GM12878 (cell line): ENCODE measurements at regions not wholly inside any gene's neighbourhood (a gene's known extent, or its start where the extent isn't known, plus 50 kb on each side); places are given as distances from the start of the nearest gene placed in this dataset.

Experiments used
- ATAC-seq: fragments of 200-7000 bp; cut with Tn5 transposase; 3 replicates; pipeline ENCODE4 v1.9.1; 2020; ENCODE audit warnings: mild to moderate bottlenecking, moderate library complexity
- BruUV-seq: library from RNA; stranded (reverse); fragments of 400-500 nt; replicated peaks from 2 replicates; lab custom pipeline; 2021; lab: Mats Ljungman, UMichigan
- CTCF ChIA-PET: fragments of 300-600 bp; sonication (Branson Sonifier 250); formaldehyde crosslinking; extraction: SDS; loops from one replicate; lab custom pipeline; 2021; ENCODE audit warnings: inconsistent platforms; lab: Yijun Ruan, JAX
- POLR2A ChIA-PET: fragments of 350-600 bp; formaldehyde crosslinking; extraction: SDS; loops from one replicate; lab custom pipeline; 2021; ENCODE audit warnings: inconsistent platforms; lab: Charles Lee
- RAD21 ChIA-PET: fragments of 300-600 bp; sonication (Branson Sonifier 250); formaldehyde crosslinking; loops from one replicate; lab custom pipeline; 2023; ENCODE audit warnings: antibody characterized with exemption; ENCODE audit not compliant: unreplicated experiment; lab: Charles Lee
- SMC1A ChIA-PET: fragments of 300-600 bp; sonication (Branson Sonifier 250); formaldehyde crosslinking; loops from one replicate; lab custom pipeline; 2023; ENCODE audit not compliant: unreplicated experiment, uncharacterized antibody; lab: Charles Lee
- DNase-seq: peaks from one replicate; pipeline ENCODE4 v3.0.0-alpha.2; 2011; ENCODE audit warnings: low read depth, low spot score
- FAIRE-seq: peaks from 3 replicates; lab custom pipeline; 2011; peaks lifted over from hg19 to GRCh38; lab: Jason Lieb, UNC
- H2AFZ ChIP-seq: 2 replicates; pipeline ENCODE4 v1.6.0; 2011; ENCODE audit warnings: low read depth, low read length, control low read depth; ENCODE audit not compliant: control insufficient read depth
- H3K27ac ChIP-seq: 2 replicates; pipeline ENCODE4 v1.5.1; 2011; ENCODE audit warnings: control low read depth; ENCODE audit not compliant: control insufficient read depth, insufficient read depth
- H3K27me3 ChIP-seq, 2 experiments: replicated peaks in 1 of 2; 2 replicates each; pipeline versions ENCODE4 v1.6.0 to v1.6.1; 2011; ENCODE audit warnings: low read length in 1 of 2; ENCODE audit not compliant: control insufficient read depth in 2 of 2, insufficient read depth in 2 of 2
- H3K36me3 ChIP-seq, 2 experiments: 2 replicates each; pipeline ENCODE4 v1.5.1; 2011; ENCODE audit warnings: low read length in 1 of 2; ENCODE audit not compliant: control insufficient read depth in 2 of 2, insufficient read depth in 2 of 2
- H3K4me1 ChIP-seq: 2 replicates; pipeline ENCODE4 v1.6.1; 2011; ENCODE audit warnings: mild to moderate bottlenecking, low read length, moderate library complexity, mixed read lengths; ENCODE audit not compliant: control insufficient read depth, insufficient read depth
- H3K4me2 ChIP-seq: 2 replicates; pipeline ENCODE4 v1.6.0; 2011; ENCODE audit warnings: control low read depth; ENCODE audit not compliant: control insufficient read depth, insufficient read depth
- H3K4me3 ChIP-seq: fragments of 200-600 bp; sonication (generic); 2 replicates; pipeline ENCODE4 v1.5.1; 2016
- H3K79me2 ChIP-seq: 2 replicates; pipeline ENCODE4 v1.6.0; 2011; ENCODE audit warnings: low read length; ENCODE audit not compliant: control insufficient read depth, insufficient read depth
- H3K9ac ChIP-seq: 2 replicates; pipeline ENCODE4 v1.8.0; 2011; ENCODE audit warnings: low read length, control low read depth, mixed read lengths; ENCODE audit not compliant: control insufficient read depth, insufficient read depth
- H3K9me3 ChIP-seq: replicated peaks from 3 replicates; pipeline ENCODE4 v1.5.1; 2011; ENCODE audit warnings: mild to moderate bottlenecking, low read length; ENCODE audit not compliant: control insufficient read depth, insufficient read depth
- H4K20me1 ChIP-seq: 2 replicates; pipeline ENCODE4 v1.6.0; 2011; ENCODE audit not compliant: control insufficient read depth, insufficient read depth
- CEBPZ ChIP-seq: fragments of 150-350 bp; IDR thresholded peaks from 2 replicates; pipeline ENCODE4 v1.6.1; 2016; ENCODE audit warnings: low read depth, low read length
- CUX1 ChIP-seq: IDR thresholded peaks from 2 replicates; pipeline ENCODE4 v1.6.1; 2012; ENCODE audit warnings: improper control_type of control experiment, low read depth, low read length; ENCODE audit not compliant: insufficient replicate concordance
- FOS ChIP-seq: IDR thresholded peaks from 3 replicates; pipeline ENCODE4 v1.6.1; 2011; ENCODE audit warnings: borderline replicate concordance; ENCODE audit not compliant: insufficient read length; ENCODE audit errors: extremely low read depth
- HCFC1 ChIP-seq: fragments of 150-350 bp; IDR thresholded peaks from 2 replicates; pipeline ENCODE4 v1.6.1; 2014; ENCODE audit warnings: low read length
- IKZF2 ChIP-seq, 2 experiments: fragments of 450-650 bp; IDR thresholded peaks; 2 replicates each; pipeline ENCODE4 v1.6.1; 2017; ENCODE audit warnings: mild to moderate bottlenecking in 2 of 2, moderate library complexity in 2 of 2
- NFYB ChIP-seq: IDR thresholded peaks from 2 replicates; pipeline ENCODE4 v1.6.1; 2011; ENCODE audit warnings: low read depth, mild to moderate bottlenecking, low read length, improper control_type of control experiment, moderate library complexity; ENCODE audit not compliant: insufficient read depth
- RBBP5 ChIP-seq: fragments of 200-600 bp; sonication (generic); conservative IDR thresholded peaks from 2 replicates; pipeline ENCODE4 v1.6.1; 2016
- SMC3 ChIP-seq: IDR thresholded peaks from 2 replicates; pipeline ENCODE4 v1.6.1; 2011; ENCODE audit warnings: low read length, improper control_type of control experiment, borderline replicate concordance
- SREBF2 ChIP-seq: IDR thresholded peaks from 2 replicates; pipeline ENCODE4 v1.6.1; 2012; ENCODE audit warnings: mild to moderate bottlenecking, low read length
- SRF ChIP-seq, 2 experiments: IDR thresholded peaks; 2 replicates each; pipeline ENCODE4 v1.6.1; 2011; ENCODE audit warnings: low read depth in 2 of 2, low read length in 2 of 2, mild to moderate bottlenecking in 1 of 2, moderate library complexity in 1 of 2
- TCF3 ChIP-seq: IDR thresholded peaks from 2 replicates; pipeline ENCODE4 v1.6.1; 2012; ENCODE audit warnings: low read depth, mild to moderate bottlenecking, low read length, borderline replicate concordance; ENCODE audit not compliant: insufficient read depth
- USF2 ChIP-seq: IDR thresholded peaks from 2 replicates; pipeline ENCODE4 v1.6.1; 2011; ENCODE audit warnings: low read depth, low read length, improper control_type of control experiment, borderline replicate concordance
- WGBS: methylation state at CpG from one replicate; pipeline ENCODE4 v1.1.6; 2016; ENCODE audit warnings: low lambda C conversion rate; ENCODE audit not compliant: insufficient replicate concordance, insufficient coverage; ENCODE audit errors: missing lambda C conversion rate; 5-methylcytosine and 5-hydroxymethylcytosine counted together
- in situ Hi-C: fragments of 300-500 bp; cut with MboI; formaldehyde crosslinking; loops from 9 replicates; pipeline ENCODE4 v1.14.3; 2018; ENCODE audit warnings: mixed read lengths
- intact Hi-C: fragments of 100-400 bp; cut with micrococcal nuclease; formaldehyde crosslinking; loops from one replicate; pipeline ENCODE4 v1.14.2; 2022; ENCODE audit not compliant: unreplicated experiment

- no peak for TF ChIP-seq CUX1
Measured at GRCh38 chr4:174405923-174406322, 116.4 kb downstream of the HPGD start (continued).

- no peaks in the 10 kb centered on the region for H3K27me3 ChIP-seq
- WGBS = 100% methylated on average over 1 of the region's 1 CpG
- ChIA-PET POLR2A (no interaction called here), RAD21 (no interaction called here), SMC1A (interaction anchor here (0.8 kb wide), 1 partner anchor 9 kb away, joined by 3 read pairs; no protein-coding TSS in a partner anchor), CTCF (no interaction called here)
- H2AFZ ChIP-seq = no peak overlapping the region
- FAIRE-seq (no peak), ATAC-seq (no peak), DNase-seq (no peak)
- no TSS peak for BruUV-seq
- H3K36me3 ChIP-seq = no peaks in the 10 kb centered on the region
- no peaks in the 10 kb centered on the region for H4K20me1 ChIP-seq
- H3K4me2 ChIP-seq = no peak overlapping the region
- no peaks in the 10 kb centered on the region for H3K9me3 ChIP-seq
- no peaks in the 10 kb centered on the region for H3K79me2 ChIP-seq
- in situ Hi-C loops (no loop called here), intact Hi-C loops (no loop called here)
- no peaks in the 10 kb centered on the region for H3K4me1 ChIP-seq
- H3K9ac ChIP-seq = no peak overlapping the region
- H3K4me3 ChIP-seq = no peak overlapping the region
- no peak overlapping the region for H3K27ac ChIP-seq
- TF ChIP-seq USF2 = no peak
- TF ChIP-seq FOS = no peak
- TF ChIP-seq CEBPZ = no peak
- no peak for TF ChIP-seq SMC3
- no peak for TF ChIP-seq NFYB
- no peak for TF ChIP-seq TCF3
- no peak for TF ChIP-seq RBBP5
- no peak for TF ChIP-seq HCFC1
- no peak for TF ChIP-seq IKZF2 (IDR thresholded peaks at IDR 0.05)
- TF ChIP-seq SRF (IDR thresholded peaks at IDR 0.05; ENCODE audit: low read depth in 2 of 2, low read length in 2 of 2) = no peak
- TF ChIP-seq SREBF2 = no peak
Measured at GRCh38 chr4:174404677-174405076, 117.6 kb downstream of the HPGD start.
